ENCODE measurements at regions not wholly inside any gene's neighbourhood (a gene's known extent, or its start where the extent isn't known, plus 50 kb on each side); places are given as distances from the start of the nearest gene placed in this dataset.

GRCh38 chrX:109270580-109271484 lies 211.1 kb downstream of the GUCY2F start:
- no peaks in the 10 kb centered on the region for H3K9me3 ChIP-seq
- TF ChIP-seq CTCF (IDR thresholded peaks at IDR 0.05) (no peak), EP300 (IDR thresholded peaks at IDR 0.05) (no peak), POLR2AphosphoS5 (IDR thresholded peaks at IDR 0.05) (no peak), POLR2A (IDR thresholded peaks at IDR 0.05) (no peak)
- no peaks in the 10 kb centered on the region for H3K4me1 ChIP-seq
- ATAC-seq (ENCODE audit: low FRiP score in 2 of 2): peak in 1 of 2 donors; percentile 46
- H3K27ac ChIP-seq: no peak overlapping the region
- no peaks in the 10 kb centered on the region for H3K36me3 ChIP-seq
- WGBS, 2 donors: 38 to 43% methylated on average over 2 of the region's 2 CpGs
- no peak for DNase-seq
- H3K4me3 ChIP-seq: no peak overlapping the region
- H3K27me3 ChIP-seq: no peaks in the 10 kb centered on the region

DNA sequence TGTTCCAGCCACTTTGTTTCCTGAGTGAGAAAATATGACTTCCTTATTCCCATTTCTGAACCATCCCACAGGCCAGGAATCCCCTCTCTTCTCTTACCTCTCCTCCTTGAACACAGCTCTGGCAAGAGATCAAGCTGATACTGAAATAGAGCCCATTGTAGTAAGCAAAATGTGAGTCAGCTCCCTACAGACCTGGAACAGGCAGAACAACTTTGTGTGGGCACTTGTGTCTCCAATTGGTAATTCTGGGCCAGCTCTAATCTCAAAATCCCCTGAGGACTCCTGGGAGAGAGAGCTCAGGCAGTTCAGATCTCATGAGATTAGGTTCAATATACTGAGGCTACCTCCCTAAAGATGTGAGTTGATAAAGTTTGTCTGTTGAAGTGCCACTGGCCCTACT lies 213.5 kb downstream of the GUCY2F start:
- no peaks in the 10 kb centered on the region for H3K36me3 ChIP-seq
- H3K4me3 ChIP-seq: no peak overlapping the region
- H3K9me3 ChIP-seq: no peaks in the 10 kb centered on the region
- no peaks in the 10 kb centered on the region for H3K27me3 ChIP-seq
- no peaks in the 10 kb centered on the region for H3K4me1 ChIP-seq
- ATAC-seq (ENCODE audit: low FRiP score in 2 of 2) (no peak), DNase-seq (no peak)
- no peak for TF ChIP-seq POLR2A (IDR thresholded peaks at IDR 0.05)
- TF ChIP-seq CTCF (IDR thresholded peaks at IDR 0.05): no peak
- no peak for TF ChIP-seq POLR2AphosphoS5 (IDR thresholded peaks at IDR 0.05)
- TF ChIP-seq EP300 (IDR thresholded peaks at IDR 0.05): no peak
- H3K27ac ChIP-seq: no peak overlapping the region

- H3K27me3 ChIP-seq: no peaks in the 10 kb centered on the region
- no peaks in the 10 kb centered on the region for H3K36me3 ChIP-seq
- no peaks in the 10 kb centered on the region for H3K4me1 ChIP-seq
- TF ChIP-seq CTCF (IDR thresholded peaks at IDR 0.05) (no peak), EP300 (IDR thresholded peaks at IDR 0.05) (no peak)
- no peak for ATAC-seq (ENCODE audit: low FRiP score in 2 of 2)
- no peak for DNase-seq
- no peak overlapping the region for H3K27ac ChIP-seq
- H3K9me3 ChIP-seq: no peaks in the 10 kb centered on the region
- H3K4me3 ChIP-seq: no peak overlapping the region
Measured at GRCh38 chrX:109266034-109266433, 215.9 kb downstream of the GUCY2F start.

DNA sequence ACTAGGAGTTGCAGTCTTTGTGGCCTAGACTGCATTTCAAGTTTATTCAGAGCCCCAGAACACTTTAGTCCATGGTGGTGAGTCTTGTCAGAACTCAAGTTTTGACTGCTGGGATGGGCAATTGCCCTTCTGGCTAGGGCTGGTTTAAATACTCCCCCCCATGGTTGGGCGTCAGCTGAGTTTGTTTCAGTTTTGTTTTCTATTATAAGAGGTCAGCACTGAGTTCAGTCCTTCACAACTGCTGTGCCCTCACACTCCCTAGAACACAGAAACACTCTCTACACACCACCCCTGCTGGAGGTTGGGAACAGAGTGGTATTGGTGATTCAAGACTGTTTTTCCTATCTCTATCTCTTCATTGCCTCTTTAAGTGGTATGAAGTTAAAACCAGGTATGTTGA lies 217.0 kb downstream of the GUCY2F start:
- DNase-seq (no peak), ATAC-seq (ENCODE audit: low FRiP score in 2 of 2) (no peak)
- H3K4me3 ChIP-seq: no peak overlapping the region
- H3K27me3 ChIP-seq: no peaks in the 10 kb centered on the region
- H3K27ac ChIP-seq: no peak overlapping the region
- no peaks in the 10 kb centered on the region for H3K9me3 ChIP-seq
- 63 to 72% methylated on average over 1 of the region's 1 CpG for WGBS, 2 donors
- H3K36me3 ChIP-seq: no peaks in the 10 kb centered on the region
- no peaks in the 10 kb centered on the region for H3K4me1 ChIP-seq
- no peak for TF ChIP-seq POLR2AphosphoS5 (IDR thresholded peaks at IDR 0.05)
- no peak for TF ChIP-seq EP300 (IDR thresholded peaks at IDR 0.05)
- no peak for TF ChIP-seq CTCF (IDR thresholded peaks at IDR 0.05)
- TF ChIP-seq POLR2A (IDR thresholded peaks at IDR 0.05): no peak

DNA sequence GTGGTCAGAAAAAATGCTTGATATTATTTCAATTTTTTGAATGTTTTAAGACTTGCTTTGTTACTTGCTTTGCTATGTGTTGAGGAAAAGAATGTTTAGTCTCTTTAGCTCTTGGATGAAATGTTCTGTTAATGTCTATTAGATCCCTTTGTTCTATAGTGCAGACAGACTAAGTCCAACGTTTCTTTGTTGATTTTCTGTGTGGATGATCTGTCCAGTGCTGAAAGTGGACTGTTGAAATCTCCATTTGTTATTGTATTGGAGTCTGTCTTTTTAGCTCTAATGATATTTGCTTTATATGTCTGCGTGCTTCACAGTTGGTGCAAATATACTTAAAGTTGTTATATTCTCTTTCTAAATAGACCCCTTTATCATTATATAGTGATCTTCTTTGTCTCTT lies 220.6 kb downstream of the GUCY2F start:
- DNase-seq (no peak), ATAC-seq (ENCODE audit: low FRiP score in 2 of 2) (no peak)
- H3K4me3 ChIP-seq: no peak overlapping the region
- 48 to 55% methylated on average over 2 of the region's 2 CpGs for WGBS, 2 donors
- H3K27ac ChIP-seq: no peak overlapping the region
- no peaks in the 10 kb centered on the region for H3K36me3 ChIP-seq
- no peaks in the 10 kb centered on the region for H3K27me3 ChIP-seq
- no peaks in the 10 kb centered on the region for H3K9me3 ChIP-seq
- H3K4me1 ChIP-seq: no peaks in the 10 kb centered on the region
- TF ChIP-seq CTCF (IDR thresholded peaks at IDR 0.05) (no peak), EP300 (IDR thresholded peaks at IDR 0.05) (no peak), POLR2A (IDR thresholded peaks at IDR 0.05) (no peak), POLR2AphosphoS5 (IDR thresholded peaks at IDR 0.05) (no peak)

Measured in upper lobe of left lung (tissue), 6 donors.